GM12878 (cell line): ENCODE measurements at regions not wholly inside any gene's neighbourhood (a gene's known extent, or its start where the extent isn't known, plus 50 kb on each side); places are given as distances from the start of the nearest gene placed in this dataset.
A peak's percentile ranks its signal among the peaks of the same experiment; 100 is the strongest.

Experiments used
- BHLHE40 ChIP-seq, 2 experiments: fragments of 450-650 bp in 1 of 2; IDR thresholded peaks; 2 replicates each; pipeline ENCODE4 v1.6.1; 2011 to 2017; ENCODE audit warnings: low read depth in 2 of 2, borderline replicate concordance in 1 of 2, improper control_type of control experiment in 1 of 2, low read length in 1 of 2, mild to moderate bottlenecking in 1 of 2
- CREM ChIP-seq: IDR thresholded peaks from 2 replicates; pipeline ENCODE4 v1.6.1; 2014; ENCODE audit warnings: antibody characterized with exemption, low read depth
- EP300 ChIP-seq, 2 experiments: fragments of 150-350 bp in 1 of 2; IDR thresholded peaks; 2 replicates each; pipeline ENCODE4 v1.6.1; 2011 to 2012; ENCODE audit warnings: low read depth in 2 of 2, low read length in 2 of 2, borderline replicate concordance in 1 of 2, improper control_type of control experiment in 1 of 2, inconsistent platforms in 1 of 2; ENCODE audit not compliant: control insufficient read depth in 1 of 2
- PAX5 ChIP-seq: IDR thresholded peaks from 2 replicates; pipeline ENCODE4 v1.6.1; 2011; ENCODE audit warnings: low read depth, low read length, borderline replicate concordance
- PAX8 ChIP-seq: fragments of 450-650 bp; IDR thresholded peaks from 2 replicates; pipeline ENCODE4 v1.6.1; 2017; ENCODE audit warnings: mild to moderate bottlenecking, moderate library complexity
- RB1 ChIP-seq: fragments of 450-650 bp; formaldehyde crosslinking; IDR thresholded peaks from 2 replicates; pipeline ENCODE4 v1.6.1; 2017; ENCODE audit warnings: mild to moderate bottlenecking, borderline replicate concordance
- STAT3 ChIP-seq: IDR thresholded peaks from 2 replicates; pipeline ENCODE4 v1.6.1; 2011; ENCODE audit warnings: low read depth, low read length, improper control_type of control experiment
- TF ChIP-seq, protein P1 (sequence below): IDR thresholded peaks from 2 replicates; pipeline ENCODE4 v1.6.1; 2012; ENCODE audit warnings: low read depth, low read length, improper control_type of control experiment
- TF ChIP-seq, protein P2 (sequence below), 3 experiments: IDR thresholded peaks in 2 of 3; conservative IDR thresholded peaks in 1 of 3; 2 replicates each; pipeline ENCODE4 v1.5.1; 2011; ENCODE audit warnings: low read depth in 3 of 3, low read length in 3 of 3, mild to moderate bottlenecking in 3 of 3, control low read depth in 2 of 3, moderate library complexity in 2 of 3, inconsistent platforms in 1 of 3, mixed read lengths in 1 of 3; ENCODE audit not compliant: control insufficient read depth in 2 of 3, insufficient read depth in 1 of 3; ENCODE audit errors: extremely low read depth in 1 of 3
- TF ChIP-seq, protein P3 (sequence below): fragments of 450-650 bp; IDR thresholded peaks from 2 replicates; pipeline ENCODE4 v1.6.1; 2017; ENCODE audit warnings: antibody characterized with exemption, mild to moderate bottlenecking, moderate library complexity
- TF ChIP-seq, protein P4 (sequence below): fragments of 450-650 bp; conservative IDR thresholded peaks from 2 replicates; pipeline ENCODE4 v1.6.1; 2017; ENCODE audit warnings: mild to moderate bottlenecking, moderate library complexity
- TF ChIP-seq, protein P5 (sequence below): IDR thresholded peaks from 2 replicates; pipeline ENCODE4 v1.6.1; 2011; ENCODE audit warnings: borderline replicate concordance, low read depth, mild to moderate bottlenecking, moderate library complexity, mixed read lengths, low read length; ENCODE audit not compliant: insufficient read depth; ENCODE audit errors: extremely low read length
- TF ChIP-seq, protein P6 (sequence below): IDR thresholded peaks from 2 replicates; pipeline ENCODE4 v1.6.1; 2011; ENCODE audit warnings: low read depth, mild to moderate bottlenecking, low read length, moderate library complexity, borderline replicate concordance; ENCODE audit errors: extremely low read depth
- TF ChIP-seq, protein P7 (sequence below): fragments of 150-350 bp; IDR thresholded peaks from 2 replicates; pipeline ENCODE4 v1.6.1; 2014; ENCODE audit warnings: mild to moderate bottlenecking, low read depth, low read length
- TF ChIP-seq, protein P8 (sequence below): fragments of 450-650 bp; IDR thresholded peaks from 2 replicates; pipeline ENCODE4 v1.6.1; 2017; ENCODE audit warnings: low read depth, mild to moderate bottlenecking, moderate library complexity

DNA sequence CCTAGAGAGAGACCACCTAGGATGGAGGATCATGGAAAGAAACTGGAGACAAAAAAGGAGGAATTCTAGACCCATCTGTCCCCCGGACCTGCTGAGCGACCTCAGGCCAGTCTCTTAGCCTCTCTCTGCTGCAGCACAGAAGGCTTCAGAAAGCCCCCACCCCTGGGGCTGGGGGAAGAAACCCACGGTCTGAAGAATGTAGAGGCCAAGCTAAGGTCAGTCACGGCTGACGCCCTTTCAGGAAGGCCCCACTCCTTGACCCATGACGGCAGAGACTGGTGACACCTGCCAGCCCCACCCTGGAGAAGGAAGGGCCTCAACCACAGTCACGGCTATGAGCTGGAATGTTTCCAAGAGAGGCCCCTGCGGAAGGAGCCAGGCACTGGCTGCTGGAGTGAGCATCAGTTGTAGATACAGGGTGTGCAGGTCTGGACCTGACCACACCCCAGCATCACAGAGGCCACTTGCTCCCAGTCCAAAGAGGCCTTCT lies 120.5 kb upstream of the BOD1 start (continued):
- TF ChIP-seq, protein P1, sequence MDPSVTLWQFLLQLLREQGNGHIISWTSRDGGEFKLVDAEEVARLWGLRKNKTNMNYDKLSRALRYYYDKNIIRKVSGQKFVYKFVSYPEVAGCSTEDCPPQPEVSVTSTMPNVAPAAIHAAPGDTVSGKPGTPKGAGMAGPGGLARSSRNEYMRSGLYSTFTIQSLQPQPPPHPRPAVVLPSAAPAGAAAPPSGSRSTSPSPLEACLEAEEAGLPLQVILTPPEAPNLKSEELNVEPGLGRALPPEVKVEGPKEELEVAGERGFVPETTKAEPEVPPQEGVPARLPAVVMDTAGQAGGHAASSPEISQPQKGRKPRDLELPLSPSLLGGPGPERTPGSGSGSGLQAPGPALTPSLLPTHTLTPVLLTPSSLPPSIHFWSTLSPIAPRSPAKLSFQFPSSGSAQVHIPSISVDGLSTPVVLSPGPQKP: no peak
- TF ChIP-seq, protein P2, sequence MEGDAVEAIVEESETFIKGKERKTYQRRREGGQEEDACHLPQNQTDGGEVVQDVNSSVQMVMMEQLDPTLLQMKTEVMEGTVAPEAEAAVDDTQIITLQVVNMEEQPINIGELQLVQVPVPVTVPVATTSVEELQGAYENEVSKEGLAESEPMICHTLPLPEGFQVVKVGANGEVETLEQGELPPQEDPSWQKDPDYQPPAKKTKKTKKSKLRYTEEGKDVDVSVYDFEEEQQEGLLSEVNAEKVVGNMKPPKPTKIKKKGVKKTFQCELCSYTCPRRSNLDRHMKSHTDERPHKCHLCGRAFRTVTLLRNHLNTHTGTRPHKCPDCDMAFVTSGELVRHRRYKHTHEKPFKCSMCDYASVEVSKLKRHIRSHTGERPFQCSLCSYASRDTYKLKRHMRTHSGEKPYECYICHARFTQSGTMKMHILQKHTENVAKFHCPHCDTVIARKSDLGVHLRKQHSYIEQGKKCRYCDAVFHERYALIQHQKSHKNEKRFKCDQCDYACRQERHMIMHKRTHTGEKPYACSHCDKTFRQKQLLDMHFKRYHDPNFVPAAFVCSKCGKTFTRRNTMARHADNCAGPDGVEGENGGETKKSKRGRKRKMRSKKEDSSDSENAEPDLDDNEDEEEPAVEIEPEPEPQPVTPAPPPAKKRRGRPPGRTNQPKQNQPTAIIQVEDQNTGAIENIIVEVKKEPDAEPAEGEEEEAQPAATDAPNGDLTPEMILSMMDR (IDR thresholded peaks at IDR 0.05 in 2 of 3, conservative IDR thresholded peaks at IDR 0.05 in 1 of 3; ENCODE audit: control insufficient read depth in 2 of 3, extremely low read depth in 1 of 3, insufficient read depth in 1 of 3, low read depth in 3 of 3, low read length in 3 of 3): no peak
- TF ChIP-seq, protein P3, sequence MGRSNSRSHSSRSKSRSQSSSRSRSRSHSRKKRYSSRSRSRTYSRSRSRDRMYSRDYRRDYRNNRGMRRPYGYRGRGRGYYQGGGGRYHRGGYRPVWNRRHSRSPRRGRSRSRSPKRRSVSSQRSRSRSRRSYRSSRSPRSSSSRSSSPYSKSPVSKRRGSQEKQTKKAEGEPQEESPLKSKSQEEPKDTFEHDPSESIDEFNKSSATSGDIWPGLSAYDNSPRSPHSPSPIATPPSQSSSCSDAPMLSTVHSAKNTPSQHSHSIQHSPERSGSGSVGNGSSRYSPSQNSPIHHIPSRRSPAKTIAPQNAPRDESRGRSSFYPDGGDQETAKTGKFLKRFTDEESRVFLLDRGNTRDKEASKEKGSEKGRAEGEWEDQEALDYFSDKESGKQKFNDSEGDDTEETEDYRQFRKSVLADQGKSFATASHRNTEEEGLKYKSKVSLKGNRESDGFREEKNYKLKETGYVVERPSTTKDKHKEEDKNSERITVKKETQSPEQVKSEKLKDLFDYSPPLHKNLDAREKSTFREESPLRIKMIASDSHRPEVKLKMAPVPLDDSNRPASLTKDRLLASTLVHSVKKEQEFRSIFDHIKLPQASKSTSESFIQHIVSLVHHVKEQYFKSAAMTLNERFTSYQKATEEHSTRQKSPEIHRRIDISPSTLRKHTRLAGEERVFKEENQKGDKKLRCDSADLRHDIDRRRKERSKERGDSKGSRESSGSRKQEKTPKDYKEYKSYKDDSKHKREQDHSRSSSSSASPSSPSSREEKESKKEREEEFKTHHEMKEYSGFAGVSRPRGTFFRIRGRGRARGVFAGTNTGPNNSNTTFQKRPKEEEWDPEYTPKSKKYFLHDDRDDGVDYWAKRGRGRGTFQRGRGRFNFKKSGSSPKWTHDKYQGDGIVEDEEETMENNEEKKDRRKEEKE: no peak
- TF ChIP-seq, protein P4, sequence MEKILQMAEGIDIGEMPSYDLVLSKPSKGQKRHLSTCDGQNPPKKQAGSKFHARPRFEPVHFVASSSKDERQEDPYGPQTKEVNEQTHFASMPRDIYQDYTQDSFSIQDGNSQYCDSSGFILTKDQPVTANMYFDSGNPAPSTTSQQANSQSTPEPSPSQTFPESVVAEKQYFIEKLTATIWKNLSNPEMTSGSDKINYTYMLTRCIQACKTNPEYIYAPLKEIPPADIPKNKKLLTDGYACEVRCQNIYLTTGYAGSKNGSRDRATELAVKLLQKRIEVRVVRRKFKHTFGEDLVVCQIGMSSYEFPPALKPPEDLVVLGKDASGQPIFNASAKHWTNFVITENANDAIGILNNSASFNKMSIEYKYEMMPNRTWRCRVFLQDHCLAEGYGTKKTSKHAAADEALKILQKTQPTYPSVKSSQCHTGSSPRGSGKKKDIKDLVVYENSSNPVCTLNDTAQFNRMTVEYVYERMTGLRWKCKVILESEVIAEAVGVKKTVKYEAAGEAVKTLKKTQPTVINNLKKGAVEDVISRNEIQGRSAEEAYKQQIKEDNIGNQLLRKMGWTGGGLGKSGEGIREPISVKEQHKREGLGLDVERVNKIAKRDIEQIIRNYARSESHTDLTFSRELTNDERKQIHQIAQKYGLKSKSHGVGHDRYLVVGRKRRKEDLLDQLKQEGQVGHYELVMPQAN: no peak
- TF ChIP-seq, protein P5, sequence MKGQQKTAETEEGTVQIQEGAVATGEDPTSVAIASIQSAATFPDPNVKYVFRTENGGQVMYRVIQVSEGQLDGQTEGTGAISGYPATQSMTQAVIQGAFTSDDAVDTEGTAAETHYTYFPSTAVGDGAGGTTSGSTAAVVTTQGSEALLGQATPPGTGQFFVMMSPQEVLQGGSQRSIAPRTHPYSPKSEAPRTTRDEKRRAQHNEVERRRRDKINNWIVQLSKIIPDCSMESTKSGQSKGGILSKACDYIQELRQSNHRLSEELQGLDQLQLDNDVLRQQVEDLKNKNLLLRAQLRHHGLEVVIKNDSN: no peak
- TF ChIP-seq, protein P6, sequence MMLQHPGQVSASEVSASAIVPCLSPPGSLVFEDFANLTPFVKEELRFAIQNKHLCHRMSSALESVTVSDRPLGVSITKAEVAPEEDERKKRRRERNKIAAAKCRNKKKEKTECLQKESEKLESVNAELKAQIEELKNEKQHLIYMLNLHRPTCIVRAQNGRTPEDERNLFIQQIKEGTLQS: no peak
- TF ChIP-seq EP300 (IDR thresholded peaks at IDR 0.05; ENCODE audit: borderline replicate concordance in 1 of 2, control insufficient read depth in 1 of 2, low read depth in 2 of 2, low read length in 2 of 2): peak; percentile 47 to 49; a peak in 1 of 4 replicates
- no peak for TF ChIP-seq RB1
- TF ChIP-seq PAX5: peak; percentile 96
- peak; percentile 94 for TF ChIP-seq CREM
- TF ChIP-seq PAX8: no peak
- TF ChIP-seq STAT3: no peak
- peak; percentile 50 to 82; a peak in 3 of 4 replicates for TF ChIP-seq BHLHE40 (IDR thresholded peaks at IDR 0.05; ENCODE audit: borderline replicate concordance in 1 of 2, low read depth in 2 of 2, low read length in 1 of 2)
- TF ChIP-seq, protein P7, sequence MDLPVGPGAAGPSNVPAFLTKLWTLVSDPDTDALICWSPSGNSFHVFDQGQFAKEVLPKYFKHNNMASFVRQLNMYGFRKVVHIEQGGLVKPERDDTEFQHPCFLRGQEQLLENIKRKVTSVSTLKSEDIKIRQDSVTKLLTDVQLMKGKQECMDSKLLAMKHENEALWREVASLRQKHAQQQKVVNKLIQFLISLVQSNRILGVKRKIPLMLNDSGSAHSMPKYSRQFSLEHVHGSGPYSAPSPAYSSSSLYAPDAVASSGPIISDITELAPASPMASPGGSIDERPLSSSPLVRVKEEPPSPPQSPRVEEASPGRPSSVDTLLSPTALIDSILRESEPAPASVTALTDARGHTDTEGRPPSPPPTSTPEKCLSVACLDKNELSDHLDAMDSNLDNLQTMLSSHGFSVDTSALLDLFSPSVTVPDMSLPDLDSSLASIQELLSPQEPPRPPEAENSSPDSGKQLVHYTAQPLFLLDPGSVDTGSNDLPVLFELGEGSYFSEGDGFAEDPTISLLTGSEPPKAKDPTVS: no peak
- TF ChIP-seq, protein P8, sequence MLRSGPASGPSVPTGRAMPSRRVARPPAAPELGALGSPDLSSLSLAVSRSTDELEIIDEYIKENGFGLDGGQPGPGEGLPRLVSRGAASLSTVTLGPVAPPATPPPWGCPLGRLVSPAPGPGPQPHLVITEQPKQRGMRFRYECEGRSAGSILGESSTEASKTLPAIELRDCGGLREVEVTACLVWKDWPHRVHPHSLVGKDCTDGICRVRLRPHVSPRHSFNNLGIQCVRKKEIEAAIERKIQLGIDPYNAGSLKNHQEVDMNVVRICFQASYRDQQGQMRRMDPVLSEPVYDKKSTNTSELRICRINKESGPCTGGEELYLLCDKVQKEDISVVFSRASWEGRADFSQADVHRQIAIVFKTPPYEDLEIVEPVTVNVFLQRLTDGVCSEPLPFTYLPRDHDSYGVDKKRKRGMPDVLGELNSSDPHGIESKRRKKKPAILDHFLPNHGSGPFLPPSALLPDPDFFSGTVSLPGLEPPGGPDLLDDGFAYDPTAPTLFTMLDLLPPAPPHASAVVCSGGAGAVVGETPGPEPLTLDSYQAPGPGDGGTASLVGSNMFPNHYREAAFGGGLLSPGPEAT: peak; percentile 29; the same call in 1 of the 2 replicates
